ENCODE measurements at regions not wholly inside any gene's neighbourhood (a gene's known extent, or its start where the extent isn't known, plus 50 kb on each side); places are given as distances from the start of the nearest gene placed in this dataset.

- Histone ChIP-seq H3K4me1 (ENCODE audit: control insufficient read depth in 2 of 2, insufficient read depth in 2 of 2, low read length in 2 of 2) (no peaks in the 10 kb centered on the region), H3K27me3 (replicated peaks in 1 of 4; ENCODE audit: control extremely low read depth in 1 of 4, control insufficient read depth in 3 of 4, insufficient read depth in 4 of 4, low read length in 3 of 4) (no peaks in the 10 kb centered on the region), H3K9ac (ENCODE audit: low read length) (no peak overlapping the region), H4K20me1 (ENCODE audit: control insufficient read depth, insufficient read depth, low read length, poor library complexity, severe bottlenecking) (no peaks in the 10 kb centered on the region), H3K27ac (ENCODE audit: low read length in 2 of 2) (no peak overlapping the region), H3K79me2 (ENCODE audit: control insufficient read depth, insufficient read depth, low read length) (no peaks in the 10 kb centered on the region), H3K4me3 (ENCODE audit: control extremely low read depth in 1 of 5, extremely low read depth in 1 of 5, insufficient read depth in 1 of 5, low read depth in 2 of 5, low read length in 4 of 5) (no peak overlapping the region), H3K4me2 (replicated peaks; ENCODE audit: low read depth, low read length, poor library complexity, severe bottlenecking) (no peak overlapping the region), H3K9me3 (ENCODE audit: control extremely low read depth in 1 of 3, control insufficient read depth in 2 of 3, insufficient read depth in 1 of 3, low read length in 2 of 3) (peaks cover 0 to 66% (median 0%) of the 10 kb centered on the region in 3 donors), H3K36me3 (replicated peaks in 1 of 2; ENCODE audit: control extremely low read depth in 1 of 2, control insufficient read depth in 1 of 2, extremely low read depth in 1 of 2, insufficient read depth in 2 of 2, low read length in 1 of 2) (no peaks in the 10 kb centered on the region), H2AFZ (ENCODE audit: insufficient read depth, low read depth, low read length, poor library complexity, severe bottlenecking) (no peak overlapping the region)
- ChIA-PET CTCF (no interaction called here), POLR2A (no interaction called here)
- DNase-seq (no peak), ATAC-seq (ENCODE audit: low read depth) (no peak)
- Mint-ChIP-seq H3K27me3 (no peaks in the 10 kb centered on the region), H3K9me3 (ENCODE audit: insufficient read depth) (peaks cover 5% of the 10 kb centered on the region), H3K27ac (no peak overlapping the region), H3K4me1 (no peaks in the 10 kb centered on the region), H3K4me3 (no peak overlapping the region)
- TF ChIP-seq EZH2 (IDR thresholded peaks at IDR 0.05; ENCODE audit: borderline replicate concordance, insufficient read depth, low read depth, low read length, poor library complexity, severe bottlenecking) (no peak), CTCF (IDR thresholded peaks at IDR 0.05) (no peak)
- intact Hi-C loops (cut with micrococcal nuclease) = no loop called here
- WGBS (ENCODE audit: insufficient coverage) = 100% methylated on average over 1 of the region's 3 CpGs
Measured at GRCh38 chr7:57354195-57354594, 95.8 kb upstream of the ZNF716 start.

GRCh38 chr7:57354679-57355338, 95.2 kb upstream of the ZNF716 start:
- H3K27me3 ChIP-seq (replicated peaks in 1 of 4; ENCODE audit: control extremely low read depth in 1 of 4, control insufficient read depth in 3 of 4, insufficient read depth in 4 of 4, low read length in 3 of 4) = no peaks in the 10 kb centered on the region
- no peaks in the 10 kb centered on the region for H3K79me2 ChIP-seq (ENCODE audit: control insufficient read depth, insufficient read depth, low read length)
- H4K20me1 ChIP-seq (ENCODE audit: control insufficient read depth, insufficient read depth, low read length, poor library complexity, severe bottlenecking) = no peaks in the 10 kb centered on the region
- Mint-ChIP-seq H3K27me3 (no peaks in the 10 kb centered on the region), H3K27ac (no peak overlapping the region), H3K9me3 (ENCODE audit: insufficient read depth) (peaks cover 5% of the 10 kb centered on the region), H3K4me1 (no peaks in the 10 kb centered on the region), H3K4me3 (no peak overlapping the region)
- H3K4me3 ChIP-seq (ENCODE audit: control extremely low read depth in 1 of 5, extremely low read depth in 1 of 5, insufficient read depth in 1 of 5, low read depth in 2 of 5, low read length in 4 of 5) = no peak overlapping the region
- CTCF ChIA-PET = no interaction called here
- H3K27ac ChIP-seq (ENCODE audit: low read length in 2 of 2) = no peak overlapping the region
- TF ChIP-seq CTCF (IDR thresholded peaks at IDR 0.05) = no peak
- no peak for TF ChIP-seq EZH2 (IDR thresholded peaks at IDR 0.05; ENCODE audit: borderline replicate concordance, insufficient read depth, low read depth, low read length, poor library complexity, severe bottlenecking)
- no peaks in the 10 kb centered on the region for H3K4me1 ChIP-seq (ENCODE audit: control insufficient read depth in 2 of 2, insufficient read depth in 2 of 2, low read length in 2 of 2)
- ATAC-seq (ENCODE audit: low read depth) = no peak
- H3K9me3 ChIP-seq (ENCODE audit: control extremely low read depth in 1 of 3, control insufficient read depth in 2 of 3, insufficient read depth in 1 of 3, low read length in 2 of 3) = peaks cover 0 to 70% (median 0%) of the 10 kb centered on the region in 3 donors
- POLR2A ChIA-PET = no interaction called here
- H3K36me3 ChIP-seq (replicated peaks in 1 of 2; ENCODE audit: control extremely low read depth in 1 of 2, control insufficient read depth in 1 of 2, extremely low read depth in 1 of 2, insufficient read depth in 2 of 2, low read length in 1 of 2) = no peaks in the 10 kb centered on the region
- no peak overlapping the region for H2AFZ ChIP-seq (ENCODE audit: insufficient read depth, low read depth, low read length, poor library complexity, severe bottlenecking)
- no peak overlapping the region for H3K9ac ChIP-seq (ENCODE audit: low read length)
- WGBS (ENCODE audit: insufficient coverage) = 85% methylated on average over 5 of the region's 12 CpGs
- no peak overlapping the region for H3K4me2 ChIP-seq (replicated peaks; ENCODE audit: low read depth, low read length, poor library complexity, severe bottlenecking)
- DNase-seq = no peak
- intact Hi-C loops (cut with micrococcal nuclease) = no loop called here
